ENCODE measurements at regions not wholly inside any gene's neighbourhood (a gene's known extent, or its start where the extent isn't known, plus 50 kb on each side); places are given as distances from the start of the nearest gene placed in this dataset.

- TF ChIP-seq, protein P1, sequence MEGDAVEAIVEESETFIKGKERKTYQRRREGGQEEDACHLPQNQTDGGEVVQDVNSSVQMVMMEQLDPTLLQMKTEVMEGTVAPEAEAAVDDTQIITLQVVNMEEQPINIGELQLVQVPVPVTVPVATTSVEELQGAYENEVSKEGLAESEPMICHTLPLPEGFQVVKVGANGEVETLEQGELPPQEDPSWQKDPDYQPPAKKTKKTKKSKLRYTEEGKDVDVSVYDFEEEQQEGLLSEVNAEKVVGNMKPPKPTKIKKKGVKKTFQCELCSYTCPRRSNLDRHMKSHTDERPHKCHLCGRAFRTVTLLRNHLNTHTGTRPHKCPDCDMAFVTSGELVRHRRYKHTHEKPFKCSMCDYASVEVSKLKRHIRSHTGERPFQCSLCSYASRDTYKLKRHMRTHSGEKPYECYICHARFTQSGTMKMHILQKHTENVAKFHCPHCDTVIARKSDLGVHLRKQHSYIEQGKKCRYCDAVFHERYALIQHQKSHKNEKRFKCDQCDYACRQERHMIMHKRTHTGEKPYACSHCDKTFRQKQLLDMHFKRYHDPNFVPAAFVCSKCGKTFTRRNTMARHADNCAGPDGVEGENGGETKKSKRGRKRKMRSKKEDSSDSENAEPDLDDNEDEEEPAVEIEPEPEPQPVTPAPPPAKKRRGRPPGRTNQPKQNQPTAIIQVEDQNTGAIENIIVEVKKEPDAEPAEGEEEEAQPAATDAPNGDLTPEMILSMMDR (IDR thresholded peaks at IDR 0.05), result no peak
- no peak overlapping the region for H3K27ac ChIP-seq
- no peaks in the 10 kb centered on the region for H3K4me1 ChIP-seq (ENCODE audit: control insufficient read depth in 1 of 2, insufficient read depth in 1 of 2, low read depth in 1 of 2, low read length in 1 of 2)
- H3K36me3 ChIP-seq, result no peaks in the 10 kb centered on the region
- H3K9me3 ChIP-seq, result no peaks in the 10 kb centered on the region
- H3K4me3 ChIP-seq (ENCODE audit: low read depth in 1 of 2, low read length in 1 of 2), result no peak overlapping the region
- no peaks in the 10 kb centered on the region for H3K27me3 ChIP-seq
Measured at GRCh38 chr12:41629611-41630010, 441.5 kb downstream of the PDZRN4 start.

DNA sequence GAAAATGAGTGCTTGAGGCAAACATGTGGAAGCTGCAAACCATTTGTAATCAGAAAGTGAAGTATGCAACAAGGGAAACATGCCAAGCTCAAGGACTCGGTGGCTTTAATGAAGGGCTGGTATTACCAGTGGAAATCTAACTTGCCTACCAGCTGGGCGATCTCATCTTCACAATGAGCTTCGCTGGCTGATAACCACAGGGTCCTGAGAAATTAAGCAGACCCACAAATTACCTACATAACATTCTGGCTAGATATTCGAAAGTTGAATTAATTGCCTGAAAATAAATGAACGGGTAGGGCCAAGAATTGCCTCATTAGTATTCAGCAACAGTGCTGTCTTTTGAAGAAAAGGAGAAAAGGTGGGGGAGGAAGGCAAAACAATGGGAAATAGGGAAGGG, 439.4 kb downstream of the PDZRN4 start:
- Histone ChIP-seq H3K27me3 (no peaks in the 10 kb centered on the region), H3K4me3 (ENCODE audit: low read depth in 1 of 2, low read length in 1 of 2) (no peak overlapping the region), H3K36me3 (no peaks in the 10 kb centered on the region), H3K27ac (no peak overlapping the region), H3K9me3 (no peaks in the 10 kb centered on the region), H3K4me1 (ENCODE audit: control insufficient read depth in 1 of 2, insufficient read depth in 1 of 2, low read depth in 1 of 2, low read length in 1 of 2) (no peaks in the 10 kb centered on the region)
- TF ChIP-seq, protein P1 (IDR thresholded peaks at IDR 0.05), result no peak

GRCh38 chr12:41624571-41624970, 436.5 kb downstream of the PDZRN4 start:
- Histone ChIP-seq H3K4me3 (ENCODE audit: low read depth in 1 of 2, low read length in 1 of 2) (no peak overlapping the region), H3K9me3 (no peaks in the 10 kb centered on the region), H3K27me3 (no peaks in the 10 kb centered on the region), H3K27ac (no peak overlapping the region), H3K4me1 (ENCODE audit: control insufficient read depth in 1 of 2, insufficient read depth in 1 of 2, low read depth in 1 of 2, low read length in 1 of 2) (no peaks in the 10 kb centered on the region), H3K36me3 (no peaks in the 10 kb centered on the region)
- TF ChIP-seq, protein P1 (IDR thresholded peaks at IDR 0.05), result no peak

All from neutrophil (primary cell).